Left lung (tissue), 4 donors: ENCODE measurements at regions not wholly inside any gene's neighbourhood (a gene's known extent, or its start where the extent isn't known, plus 50 kb on each side); places are given as distances from the start of the nearest gene placed in this dataset.
A peak's percentile ranks its signal among the peaks of the same experiment; 100 is the strongest.
"Not testable (repeated sequence)": the region's sequence is repeated elsewhere in the genome, so short reads cannot be mapped to it uniquely, and the experiment has no call there.

Experiments
- ATAC-seq: fragments of 200-7000 bp; cut with Tn5 transposase; one replicate; pipeline ENCODE4 v1.9.1; 2020; ENCODE audit warnings: moderate library complexity
- DNase-seq, 4 donors: peaks; one replicate each; pipeline ENCODE4 v3.0.0-alpha.2; 2013 to 2020
- H3K27ac ChIP-seq, 2 donors: fragments of 200-600 bp; sonication (generic) in 1 of 2; one replicate each; pipeline versions ENCODE4 v1.5.0 to v1.8.0; 2020 to 2021
- H3K27me3 ChIP-seq, 2 donors: fragments of 200-600 bp; sonication (generic) in 1 of 2; one replicate each; pipeline versions ENCODE4 v1.5.0 to v1.8.0; 2020 to 2021
- H3K36me3 ChIP-seq, 2 donors: fragments of 200-600 bp; sonication (generic) in 1 of 2; one replicate each; pipeline versions ENCODE4 v1.5.0 to v1.8.0; 2020 to 2021
- H3K4me1 ChIP-seq, 2 donors: fragments of 200-600 bp; one replicate each; pipeline ENCODE4 v1.8.0; 2021
- H3K4me3 ChIP-seq, 2 donors: fragments of 200-600 bp; sonication (generic) in 1 of 2; one replicate each; pipeline versions ENCODE4 v1.5.0 to v1.8.0; 2020 to 2021; ENCODE audit warnings: mild to moderate bottlenecking in 1 of 2
- H3K9me3 ChIP-seq, 2 donors: fragments of 200-600 bp; sonication (generic) in 1 of 2; one replicate each; pipeline versions ENCODE4 v1.5.0 to v1.8.0; 2020 to 2021
- CTCF ChIP-seq, 2 donors: fragments of 200-600 bp; sonication (generic) in 1 of 2; IDR thresholded peaks; one replicate each; pipeline versions ENCODE4 v1.5.0 to v1.8.0; 2021; ENCODE audit warnings: antibody characterized with exemption in 2 of 2
- intact Hi-C, 2 donors: fragments of 100-400 bp; cut with DNase I; formaldehyde crosslinking; loops; one replicate each; pipeline versions ENCODE4 v1.11.2 to v1.14.2; 2022
- donor health status: DM: no; HTN: yes; CAD: no.
- donor health status: DM: no; HTN: no; CAD: no.

- Histone ChIP-seq H3K27ac (no peak overlapping the region), H3K4me1 (no peaks in the 10 kb centered on the region), H3K9me3 (peaks cover 0 to 40% of the 10 kb centered on the region in 2 donors), H3K27me3 (no peaks in the 10 kb centered on the region), H3K36me3 (no peaks in the 10 kb centered on the region), H3K4me3 (no peak overlapping the region)
- TF ChIP-seq CTCF (IDR thresholded peaks at IDR 0.05): no peak
- intact Hi-C loops: no loop called here
- ATAC-seq (no peak), DNase-seq (no peak)
Observed at GRCh38 chr7:153566324-153566723, 485.9 kb upstream of the DPP6 start.

GRCh38 chr7:153567426-153567825 is 484.8 kb upstream of the DPP6 start:
- peak; percentile 54 for ATAC-seq
- Histone ChIP-seq H3K27me3 (no peaks in the 10 kb centered on the region), H3K36me3 (no peaks in the 10 kb centered on the region), H3K9me3 (peaks cover 0 to 39% of the 10 kb centered on the region in 2 donors), H3K4me1 (no peaks in the 10 kb centered on the region), H3K27ac (no peak overlapping the region), H3K4me3 (no peak overlapping the region)
- intact Hi-C loops: no loop called here
- DNase-seq: peak in 2 of 4 donors; percentile 3 to 43
- no peak for TF ChIP-seq CTCF (IDR thresholded peaks at IDR 0.05)

GRCh38 chr7:153569520-153569919 is 482.7 kb upstream of the DPP6 start:
- H3K27me3 ChIP-seq, H3K4me3 ChIP-seq, intact Hi-C loops, H3K36me3 ChIP-seq, H3K27ac ChIP-seq, H3K4me1 ChIP-seq, ATAC-seq, DNase-seq: not testable (repeated sequence)
- peaks cover 0 to 46% of the 10 kb centered on the region in 2 donors for H3K9me3 ChIP-seq

GRCh38 chr7:153576096-153576495 is 476.1 kb upstream of the DPP6 start:
- Histone ChIP-seq H3K27ac (no peak overlapping the region), H3K36me3 (no peaks in the 10 kb centered on the region), H3K27me3 (no peaks in the 10 kb centered on the region), H3K4me1 (no peaks in the 10 kb centered on the region), H3K4me3 (no peak overlapping the region), H3K9me3 (peaks cover 0 to 52% of the 10 kb centered on the region in 2 donors)
- intact Hi-C loops: no loop called here
- ATAC-seq (no peak), DNase-seq (no peak)
- TF ChIP-seq CTCF (IDR thresholded peaks at IDR 0.05): no peak

GRCh38 chr7:153581419-153581818 is 470.8 kb upstream of the DPP6 start:
- DNase-seq (no peak), ATAC-seq (no peak)
- no peaks in the 10 kb centered on the region for H3K27me3 ChIP-seq
- TF ChIP-seq CTCF (IDR thresholded peaks at IDR 0.05): no peak
- H3K27ac ChIP-seq: no peak overlapping the region
- H3K9me3 ChIP-seq: peaks cover 0 to 31% of the 10 kb centered on the region in 2 donors
- intact Hi-C loops: no loop called here
- no peaks in the 10 kb centered on the region for H3K4me1 ChIP-seq
- H3K36me3 ChIP-seq: no peaks in the 10 kb centered on the region
- H3K4me3 ChIP-seq: no peak overlapping the region

GRCh38 chr7:153584132-153584531 is 468.1 kb upstream of the DPP6 start:
- Histone ChIP-seq H3K27me3 (no peaks in the 10 kb centered on the region), H3K4me1 (no peaks in the 10 kb centered on the region), H3K9me3 (peaks cover 0 to 16% of the 10 kb centered on the region in 2 donors), H3K27ac (no peak overlapping the region), H3K36me3 (no peaks in the 10 kb centered on the region), H3K4me3 (no peak overlapping the region)
- no peak for TF ChIP-seq CTCF (IDR thresholded peaks at IDR 0.05)
- DNase-seq: no peak
- intact Hi-C loops: no loop called here
- no peak for ATAC-seq
